ENCODE measurements at regions not wholly inside any gene's neighbourhood (a gene's known extent, or its start where the extent isn't known, plus 50 kb on each side); places are given as distances from the start of the nearest gene placed in this dataset.

GRCh38 chr6:2545383-2546038 is 205.2 kb downstream of the MYLK4 start:
- Mint-ChIP-seq H3K27ac (no peak overlapping the region), H3K4me1 (ENCODE audit: low read depth) (peaks cover 6% of the 10 kb centered on the region; the same call in 1 of the 2 replicates), H3K9me3 (peaks cover 8% of the 10 kb centered on the region; the same call in 1 of the 2 replicates), H3K27me3 (ENCODE audit: insufficient read depth) (peaks cover 13% of the 10 kb centered on the region), H3K4me3 (no peak overlapping the region), H3K36me3 (ENCODE audit: low read depth) (no peaks in the 10 kb centered on the region)
- TF ChIP-seq, protein P1, sequence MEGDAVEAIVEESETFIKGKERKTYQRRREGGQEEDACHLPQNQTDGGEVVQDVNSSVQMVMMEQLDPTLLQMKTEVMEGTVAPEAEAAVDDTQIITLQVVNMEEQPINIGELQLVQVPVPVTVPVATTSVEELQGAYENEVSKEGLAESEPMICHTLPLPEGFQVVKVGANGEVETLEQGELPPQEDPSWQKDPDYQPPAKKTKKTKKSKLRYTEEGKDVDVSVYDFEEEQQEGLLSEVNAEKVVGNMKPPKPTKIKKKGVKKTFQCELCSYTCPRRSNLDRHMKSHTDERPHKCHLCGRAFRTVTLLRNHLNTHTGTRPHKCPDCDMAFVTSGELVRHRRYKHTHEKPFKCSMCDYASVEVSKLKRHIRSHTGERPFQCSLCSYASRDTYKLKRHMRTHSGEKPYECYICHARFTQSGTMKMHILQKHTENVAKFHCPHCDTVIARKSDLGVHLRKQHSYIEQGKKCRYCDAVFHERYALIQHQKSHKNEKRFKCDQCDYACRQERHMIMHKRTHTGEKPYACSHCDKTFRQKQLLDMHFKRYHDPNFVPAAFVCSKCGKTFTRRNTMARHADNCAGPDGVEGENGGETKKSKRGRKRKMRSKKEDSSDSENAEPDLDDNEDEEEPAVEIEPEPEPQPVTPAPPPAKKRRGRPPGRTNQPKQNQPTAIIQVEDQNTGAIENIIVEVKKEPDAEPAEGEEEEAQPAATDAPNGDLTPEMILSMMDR (IDR thresholded peaks at IDR 0.05): no peak
- DNase-seq: no peak

DNA sequence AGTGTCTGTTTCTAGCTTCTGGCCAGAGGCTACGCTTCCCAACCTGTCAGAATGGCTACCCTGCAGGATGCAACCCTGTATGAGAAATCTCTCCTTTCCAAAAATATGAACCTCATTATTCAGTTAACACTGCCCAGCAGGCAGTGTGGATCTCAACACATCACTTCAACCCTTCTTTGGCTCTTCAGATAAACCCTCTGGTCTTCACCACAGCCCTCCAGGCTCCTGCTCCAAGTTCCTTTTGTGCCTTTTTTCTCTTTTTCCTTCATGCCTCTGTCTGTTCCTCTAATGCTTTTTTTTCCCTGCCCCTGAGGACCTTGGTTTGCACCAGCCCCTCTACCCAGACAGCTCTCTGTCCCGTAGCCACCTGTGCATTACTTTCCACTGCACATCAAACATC is 207.4 kb downstream of the MYLK4 start:
- peaks cover 6% of the 10 kb centered on the region; the same call in 1 of the 2 replicates for H3K9me3 Mint-ChIP-seq
- H3K27me3 Mint-ChIP-seq (ENCODE audit: insufficient read depth): peaks cover 23% of the 10 kb centered on the region
- peaks cover 6% of the 10 kb centered on the region; the same call in 1 of the 2 replicates for H3K4me1 Mint-ChIP-seq (ENCODE audit: low read depth)
- H3K27ac Mint-ChIP-seq: no peak overlapping the region
- TF ChIP-seq, protein P1 (IDR thresholded peaks at IDR 0.05): no peak
- no peak for DNase-seq
- H3K36me3 Mint-ChIP-seq (ENCODE audit: low read depth): no peaks in the 10 kb centered on the region
- no peak overlapping the region for H3K4me3 Mint-ChIP-seq

- peaks cover 6% of the 10 kb centered on the region; the same call in 1 of the 2 replicates for H3K4me1 Mint-ChIP-seq (ENCODE audit: low read depth)
- peaks cover 26% of the 10 kb centered on the region for H3K27me3 Mint-ChIP-seq (ENCODE audit: insufficient read depth)
- no peaks in the 10 kb centered on the region for H3K36me3 Mint-ChIP-seq (ENCODE audit: low read depth)
- TF ChIP-seq, protein P1 (IDR thresholded peaks at IDR 0.05): no peak
- peaks cover 4% of the 10 kb centered on the region; the same call in 1 of the 2 replicates for H3K9me3 Mint-ChIP-seq
- peak; percentile 2 for DNase-seq
- H3K27ac Mint-ChIP-seq: no peak overlapping the region
- H3K4me3 Mint-ChIP-seq: no peak overlapping the region
Observed at GRCh38 chr6:2542858-2543218, 207.9 kb downstream of the MYLK4 start.

DNA sequence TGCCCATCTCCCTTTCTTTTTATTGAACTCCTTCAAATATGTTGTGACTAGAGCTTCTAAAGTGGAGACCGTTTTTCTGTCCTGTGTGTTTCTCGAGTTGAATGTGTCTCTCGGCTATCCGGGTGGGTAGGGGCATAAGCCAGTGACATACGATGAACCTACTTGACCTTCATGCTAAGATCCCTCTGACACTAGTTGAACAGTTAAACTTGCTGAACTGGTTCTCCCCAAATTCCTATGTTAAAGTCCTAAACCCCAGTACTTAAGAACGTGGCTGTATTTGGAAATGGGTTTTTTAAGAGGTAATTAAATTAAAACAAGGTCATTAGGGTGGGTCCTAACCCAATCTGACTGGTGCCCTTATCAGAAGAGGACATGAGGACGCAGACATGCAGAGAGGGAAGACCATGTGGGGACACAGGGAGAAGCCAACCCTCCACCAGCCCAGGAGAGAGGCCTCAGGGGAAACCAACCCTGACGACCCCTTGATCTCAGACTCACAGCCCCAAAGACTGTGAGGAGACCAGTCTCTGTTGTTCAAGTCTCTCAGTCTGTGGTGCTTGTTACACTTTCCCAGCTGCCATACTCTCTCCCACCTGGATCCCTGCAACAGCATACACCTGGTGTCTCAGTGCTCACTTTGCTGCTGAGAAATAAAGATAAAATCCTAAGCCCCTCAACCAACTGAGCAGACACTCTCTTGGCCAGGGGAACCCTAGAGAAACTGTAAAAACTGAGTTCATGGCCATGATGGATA is 208.4 kb downstream of the MYLK4 start:
- H3K9me3 Mint-ChIP-seq: peaks cover 4% of the 10 kb centered on the region; the same call in 1 of the 2 replicates
- H3K36me3 Mint-ChIP-seq (ENCODE audit: low read depth): no peaks in the 10 kb centered on the region
- no peak overlapping the region for H3K27ac Mint-ChIP-seq
- peaks cover 28% of the 10 kb centered on the region for H3K27me3 Mint-ChIP-seq (ENCODE audit: insufficient read depth)
- H3K4me3 Mint-ChIP-seq: no peak overlapping the region
- peaks cover 6% of the 10 kb centered on the region; the same call in 1 of the 2 replicates for H3K4me1 Mint-ChIP-seq (ENCODE audit: low read depth)
- no peak for DNase-seq
- TF ChIP-seq, protein P1 (IDR thresholded peaks at IDR 0.05): no peak

GRCh38 chr6:2536451-2536850 is 214.3 kb downstream of the MYLK4 start:
- Mint-ChIP-seq H3K27me3 (ENCODE audit: insufficient read depth) (peaks cover 20% of the 10 kb centered on the region), H3K9me3 (no peaks in the 10 kb centered on the region; the same call in 1 of the 2 replicates), H3K27ac (no peak overlapping the region), H3K4me3 (no peak overlapping the region), H3K36me3 (ENCODE audit: low read depth) (no peaks in the 10 kb centered on the region), H3K4me1 (ENCODE audit: low read depth) (peaks cover 11% of the 10 kb centered on the region)
- DNase-seq: no peak
- TF ChIP-seq, protein P1 (IDR thresholded peaks at IDR 0.05): no peak

Measured in HFFc6 (cell line).